ENCODE measurements at regions not wholly inside any gene's neighbourhood (a gene's known extent, or its start where the extent isn't known, plus 50 kb on each side); places are given as distances from the start of the nearest gene placed in this dataset.

GRCh38 chrY:19015213-19015612 lies 241.7 kb upstream of the HSFY2 start:
- no peak overlapping the region for H3K4me3 Mint-ChIP-seq
- WGBS (ENCODE audit: insufficient coverage), result no CpG with 5 or more reads among the region's 2 CpGs
- H3K4me1 ChIP-seq (ENCODE audit: control insufficient read depth in 1 of 2, extremely low read depth in 1 of 2, insufficient read depth in 2 of 2, low read length in 2 of 2), result no peaks in the 10 kb centered on the region
- no peaks in the 10 kb centered on the region for H3K36me3 Mint-ChIP-seq
- ChIA-PET POLR2A (no interaction called here), CTCF (no interaction called here)
- no peaks in the 10 kb centered on the region for H3K27me3 Mint-ChIP-seq
- H3K4me1 Mint-ChIP-seq, result peaks cover 0 to 4% (median 0%) of the 10 kb centered on the region in 3 donors
- no peak for ATAC-seq (replicated peaks in 1 of 4)
- H3K9me3 Mint-ChIP-seq, result no peaks in the 10 kb centered on the region
- no peaks in the 10 kb centered on the region for H3K36me3 ChIP-seq (ENCODE audit: control insufficient read depth in 2 of 2, extremely low read depth in 1 of 2, insufficient read depth in 1 of 2, low read length in 1 of 2)
- H3K4me3 ChIP-seq (ENCODE audit: control insufficient read depth in 1 of 2, extremely low read depth in 1 of 2, low read length in 1 of 2), result no peak overlapping the region
- H3K27me3 ChIP-seq (replicated peaks in 1 of 2; ENCODE audit: control insufficient read depth in 2 of 2, extremely low read depth in 1 of 2, insufficient read depth in 2 of 2, low read length in 1 of 2), result no peaks in the 10 kb centered on the region
- no peak overlapping the region for H3K27ac ChIP-seq (ENCODE audit: low read length)
- DNase-seq, result no peak
- no peak overlapping the region for H3K27ac Mint-ChIP-seq
- H3K9me3 ChIP-seq, result no peaks in the 10 kb centered on the region

GRCh38 chrY:19012985-19013384 lies 239.4 kb upstream of the HSFY2 start:
- H3K4me3 ChIP-seq (ENCODE audit: control insufficient read depth in 1 of 2, extremely low read depth in 1 of 2, low read length in 1 of 2), result no peak overlapping the region
- POLR2A ChIA-PET, result no interaction called here
- no peak for ATAC-seq (replicated peaks in 1 of 4)

GRCh38 chrY:19011605-19012090 lies 238.1 kb upstream of the HSFY2 start:
- Mint-ChIP-seq H3K4me1 (peaks cover 0 to 4% (median 0%) of the 10 kb centered on the region in 3 donors), H3K9me3 (no peaks in the 10 kb centered on the region), H3K36me3 (no peaks in the 10 kb centered on the region), H3K4me3 (no peak overlapping the region), H3K27ac (no peak overlapping the region), H3K27me3 (no peaks in the 10 kb centered on the region)
- 29% methylated on average over 1 of the region's 3 CpGs for WGBS (ENCODE audit: insufficient coverage)
- ChIA-PET POLR2A (no interaction called here), CTCF (no interaction called here)
- no peak overlapping the region for H3K4me3 ChIP-seq (ENCODE audit: control insufficient read depth in 1 of 2, extremely low read depth in 1 of 2, low read length in 1 of 2)
- H3K4me1 ChIP-seq (ENCODE audit: control insufficient read depth in 1 of 2, extremely low read depth in 1 of 2, insufficient read depth in 2 of 2, low read length in 2 of 2), result no peaks in the 10 kb centered on the region
- H3K27ac ChIP-seq (ENCODE audit: low read length), result no peak overlapping the region
- no peaks in the 10 kb centered on the region for H3K9me3 ChIP-seq
- DNase-seq (no peak), ATAC-seq (replicated peaks in 1 of 4) (no peak)
- H3K36me3 ChIP-seq (ENCODE audit: control insufficient read depth in 2 of 2, extremely low read depth in 1 of 2, insufficient read depth in 1 of 2, low read length in 1 of 2), result no peaks in the 10 kb centered on the region
- H3K27me3 ChIP-seq (replicated peaks in 1 of 2; ENCODE audit: control insufficient read depth in 2 of 2, extremely low read depth in 1 of 2, insufficient read depth in 2 of 2, low read length in 1 of 2), result no peaks in the 10 kb centered on the region

More at GRCh38 chrY:19012985-19013384, 239.4 kb upstream of the HSFY2 start:
- Histone ChIP-seq H3K9me3 (no peaks in the 10 kb centered on the region), H3K27me3 (replicated peaks in 1 of 2; ENCODE audit: control insufficient read depth in 2 of 2, extremely low read depth in 1 of 2, insufficient read depth in 2 of 2, low read length in 1 of 2) (no peaks in the 10 kb centered on the region), H3K27ac (ENCODE audit: low read length) (no peak overlapping the region), H3K4me1 (ENCODE audit: control insufficient read depth in 1 of 2, extremely low read depth in 1 of 2, insufficient read depth in 2 of 2, low read length in 2 of 2) (no peaks in the 10 kb centered on the region), H3K36me3 (ENCODE audit: control insufficient read depth in 2 of 2, extremely low read depth in 1 of 2, insufficient read depth in 1 of 2, low read length in 1 of 2) (no peaks in the 10 kb centered on the region)
- H3K4me1 Mint-ChIP-seq, result peaks cover 0 to 4% (median 0%) of the 10 kb centered on the region in 3 donors
- CTCF ChIA-PET, result no interaction called here
- no peaks in the 10 kb centered on the region for H3K27me3 Mint-ChIP-seq
- WGBS (ENCODE audit: insufficient coverage), result no CpG with 5 or more reads among the region's 2 CpGs
- H3K36me3 Mint-ChIP-seq, result no peaks in the 10 kb centered on the region
- no peak overlapping the region for H3K27ac Mint-ChIP-seq
- no peak for DNase-seq
- H3K4me3 Mint-ChIP-seq, result no peak overlapping the region
- H3K9me3 Mint-ChIP-seq, result no peaks in the 10 kb centered on the region

GRCh38 chrY:19006234-19006633 lies 232.7 kb upstream of the HSFY2 start:
- ChIA-PET POLR2A (no interaction called here), CTCF (no interaction called here)
- Histone ChIP-seq H3K27ac (ENCODE audit: low read length) (no peak overlapping the region), H3K4me3 (ENCODE audit: control insufficient read depth in 1 of 2, extremely low read depth in 1 of 2, low read length in 1 of 2) (no peak overlapping the region), H3K36me3 (ENCODE audit: control insufficient read depth in 2 of 2, extremely low read depth in 1 of 2, insufficient read depth in 1 of 2, low read length in 1 of 2) (no peaks in the 10 kb centered on the region), H3K27me3 (replicated peaks in 1 of 2; ENCODE audit: control insufficient read depth in 2 of 2, extremely low read depth in 1 of 2, insufficient read depth in 2 of 2, low read length in 1 of 2) (no peaks in the 10 kb centered on the region), H3K4me1 (ENCODE audit: control insufficient read depth in 1 of 2, extremely low read depth in 1 of 2, insufficient read depth in 2 of 2, low read length in 2 of 2) (no peaks in the 10 kb centered on the region), H3K9me3 (no peaks in the 10 kb centered on the region)
- no peak overlapping the region for H3K4me3 Mint-ChIP-seq
- no peaks in the 10 kb centered on the region for H3K36me3 Mint-ChIP-seq
- no CpG with 5 or more reads among the region's 2 CpGs for WGBS (ENCODE audit: insufficient coverage)
- H3K27ac Mint-ChIP-seq, result no peak overlapping the region
- DNase-seq (no peak), ATAC-seq (replicated peaks in 1 of 4) (no peak)
- no peaks in the 10 kb centered on the region for H3K27me3 Mint-ChIP-seq
- H3K4me1 Mint-ChIP-seq, result no peaks in the 10 kb centered on the region
- H3K9me3 Mint-ChIP-seq, result no peaks in the 10 kb centered on the region

GRCh38 chrY:19005579-19005978 lies 232.0 kb upstream of the HSFY2 start:
- POLR2A ChIA-PET, result no interaction called here

GRCh38 chrY:18997635-18998240 lies 224.2 kb upstream of the HSFY2 start:
- no peaks in the 10 kb centered on the region for H3K27me3 Mint-ChIP-seq
- ATAC-seq (replicated peaks in 1 of 4) (no peak), DNase-seq (no peak)
- no peak overlapping the region for H3K4me3 ChIP-seq (ENCODE audit: control insufficient read depth in 1 of 2, extremely low read depth in 1 of 2, low read length in 1 of 2)
- POLR2A ChIA-PET, result interaction anchor here in 1 of 2 donors (0.6 kb wide), 1 partner anchor 133 kb away, joined by 3 read pairs; no protein-coding TSS in a partner anchor
- no peak overlapping the region for H3K4me3 Mint-ChIP-seq
- no peaks in the 10 kb centered on the region for H3K36me3 Mint-ChIP-seq
- no peak overlapping the region for H3K27ac Mint-ChIP-seq
- H3K27me3 ChIP-seq (replicated peaks in 1 of 2; ENCODE audit: control insufficient read depth in 2 of 2, extremely low read depth in 1 of 2, insufficient read depth in 2 of 2, low read length in 1 of 2), result no peaks in the 10 kb centered on the region
- H3K9me3 ChIP-seq, result no peaks in the 10 kb centered on the region
- H3K4me1 Mint-ChIP-seq, result peaks cover 0 to 2% (median 0%) of the 10 kb centered on the region in 3 donors
- CTCF ChIA-PET, result no interaction called here
- no peak overlapping the region for H3K27ac ChIP-seq (ENCODE audit: low read length)
- no peaks in the 10 kb centered on the region for H3K36me3 ChIP-seq (ENCODE audit: control insufficient read depth in 2 of 2, extremely low read depth in 1 of 2, insufficient read depth in 1 of 2, low read length in 1 of 2)
- WGBS (ENCODE audit: insufficient coverage), result no CpG with 5 or more reads among the region's 2 CpGs
- H3K9me3 Mint-ChIP-seq, result no peaks in the 10 kb centered on the region
- H3K4me1 ChIP-seq (ENCODE audit: control insufficient read depth in 1 of 2, extremely low read depth in 1 of 2, insufficient read depth in 2 of 2, low read length in 2 of 2), result no peaks in the 10 kb centered on the region

More at GRCh38 chrY:19005579-19005978, 232.0 kb upstream of the HSFY2 start:
- Mint-ChIP-seq H3K4me1 (no peaks in the 10 kb centered on the region), H3K9me3 (no peaks in the 10 kb centered on the region), H3K4me3 (no peak overlapping the region), H3K27ac (no peak overlapping the region), H3K27me3 (no peaks in the 10 kb centered on the region), H3K36me3 (no peaks in the 10 kb centered on the region)
- H3K27ac ChIP-seq (ENCODE audit: low read length), result no peak overlapping the region
- no peaks in the 10 kb centered on the region for H3K9me3 ChIP-seq
- H3K4me3 ChIP-seq (ENCODE audit: control insufficient read depth in 1 of 2, extremely low read depth in 1 of 2, low read length in 1 of 2), result no peak overlapping the region
- no peaks in the 10 kb centered on the region for H3K4me1 ChIP-seq (ENCODE audit: control insufficient read depth in 1 of 2, extremely low read depth in 1 of 2, insufficient read depth in 2 of 2, low read length in 2 of 2)
- ATAC-seq (replicated peaks in 1 of 4), result no peak
- WGBS (ENCODE audit: insufficient coverage), result no CpG with 5 or more reads among the region's 7 CpGs
- no peaks in the 10 kb centered on the region for H3K27me3 ChIP-seq (replicated peaks in 1 of 2; ENCODE audit: control insufficient read depth in 2 of 2, extremely low read depth in 1 of 2, insufficient read depth in 2 of 2, low read length in 1 of 2)
- CTCF ChIA-PET, result no interaction called here
- no peak for DNase-seq
- H3K36me3 ChIP-seq (ENCODE audit: control insufficient read depth in 2 of 2, extremely low read depth in 1 of 2, insufficient read depth in 1 of 2, low read length in 1 of 2), result no peaks in the 10 kb centered on the region

GRCh38 chrY:18993480-18993879 lies 219.9 kb upstream of the HSFY2 start:
- Histone ChIP-seq H3K27ac (ENCODE audit: low read length) (no peak overlapping the region), H3K4me1 (ENCODE audit: control insufficient read depth in 1 of 2, extremely low read depth in 1 of 2, insufficient read depth in 2 of 2, low read length in 2 of 2) (no peaks in the 10 kb centered on the region), H3K36me3 (ENCODE audit: control insufficient read depth in 2 of 2, extremely low read depth in 1 of 2, insufficient read depth in 1 of 2, low read length in 1 of 2) (no peaks in the 10 kb centered on the region), H3K27me3 (replicated peaks in 1 of 2; ENCODE audit: control insufficient read depth in 2 of 2, extremely low read depth in 1 of 2, insufficient read depth in 2 of 2, low read length in 1 of 2) (no peaks in the 10 kb centered on the region), H3K4me3 (ENCODE audit: control insufficient read depth in 1 of 2, extremely low read depth in 1 of 2, low read length in 1 of 2) (no peak overlapping the region), H3K9me3 (no peaks in the 10 kb centered on the region)
- ChIA-PET POLR2A (no interaction called here), CTCF (interaction anchor here in 1 of 2 donors (0.6 kb wide), 1 partner anchor 9 kb away, joined by 3 read pairs; no protein-coding TSS in a partner anchor)
- Mint-ChIP-seq H3K27ac (no peak overlapping the region), H3K4me3 (no peak overlapping the region), H3K27me3 (no peaks in the 10 kb centered on the region), H3K4me1 (peaks cover 0 to 2% (median 0%) of the 10 kb centered on the region in 3 donors), H3K36me3 (no peaks in the 10 kb centered on the region), H3K9me3 (no peaks in the 10 kb centered on the region)
- WGBS (ENCODE audit: insufficient coverage), result no CpG with 5 or more reads among the region's 4 CpGs
- no peak for ATAC-seq (replicated peaks in 1 of 4)
- no peak for DNase-seq

Measured in T-cell (primary cell).